22Rv1 (cell line): ENCODE measurements at regions not wholly inside any gene's neighbourhood (a gene's known extent, or its start where the extent isn't known, plus 50 kb on each side); places are given as distances from the start of the nearest gene placed in this dataset.

Source experiments
- CTCF ChIP-seq: fragments of 450-650 bp; IDR thresholded peaks from 2 replicates; pipeline ENCODE4 v1.5.1; 2017; ENCODE audit warnings: mild to moderate bottlenecking
- ZFX ChIP-seq: fragments of 450-650 bp; IDR thresholded peaks from 2 replicates; pipeline ENCODE4 v1.6.1; 2017; ENCODE audit warnings: antibody characterized with exemption, borderline replicate concordance

- peak; percentile 52 for TF ChIP-seq CTCF
- TF ChIP-seq ZFX, result no peak
These were observed 120.7 kb upstream of the TOP3B start for GRCh38 chr22:22103078-22103875.
